MM.1S (cell line): ENCODE measurements at regions not wholly inside any gene's neighbourhood (a gene's known extent, or its start where the extent isn't known, plus 50 kb on each side); places are given as distances from the start of the nearest gene placed in this dataset.

Source experiments
- DNase-seq: peaks from one replicate; pipeline ENCODE4 v3.0.0-alpha.2; 2015
- H2AFZ ChIP-seq: fragments of 300-600 bp; sonication (generic); 2 replicates; pipeline ENCODE4 v1.6.0; 2016; ENCODE audit warnings: antibody characterized with exemption, low read length
- H3F3A ChIP-seq: fragments of 300-600 bp; sonication (generic); 2 replicates; pipeline ENCODE4 v1.6.1; 2016; ENCODE audit warnings: mild to moderate bottlenecking, antibody characterized with exemption, low read length, moderate library complexity, mixed read lengths; ENCODE audit not compliant: insufficient read depth
- H3K27ac ChIP-seq: fragments of 300-600 bp; sonication (generic); 2 replicates; pipeline ENCODE4 v1.5.1; 2016; ENCODE audit warnings: mild to moderate bottlenecking, low read length
- H3K27me3 ChIP-seq: fragments of 300-600 bp; sonication (generic); replicated peaks from 2 replicates; pipeline ENCODE4 v1.6.0; 2016; ENCODE audit warnings: low read length; ENCODE audit not compliant: insufficient read depth
- H3K36me3 ChIP-seq: fragments of 300-600 bp; sonication (generic); replicated peaks from 2 replicates; pipeline ENCODE4 v1.6.1; 2016; ENCODE audit warnings: mild to moderate bottlenecking, low read length, mixed read lengths; ENCODE audit not compliant: insufficient read depth
- H3K4me1 ChIP-seq: fragments of 300-600 bp; sonication (generic); 2 replicates; pipeline ENCODE4 v1.6.1; 2016; ENCODE audit warnings: low read length, mixed read lengths
- H3K4me2 ChIP-seq: fragments of 300-600 bp; sonication (generic); 2 replicates; pipeline ENCODE4 v1.6.0; 2016; ENCODE audit warnings: low read depth, low read length
- H3K4me3 ChIP-seq: fragments of 300-600 bp; sonication (generic); 2 replicates; pipeline ENCODE4 v1.5.1; 2016; ENCODE audit warnings: low read length, mixed read lengths
- H3K79me2 ChIP-seq: fragments of 300-600 bp; sonication (generic); 2 replicates; pipeline ENCODE4 v1.6.1; 2016; ENCODE audit warnings: mixed run types, low read length, mixed read lengths
- H3K9ac ChIP-seq: fragments of 300-600 bp; sonication (generic); 2 replicates; pipeline ENCODE4 v1.6.1; 2016; ENCODE audit warnings: low read length, mixed read lengths
- H3K9me2 ChIP-seq: fragments of 300-600 bp; sonication (generic); replicated peaks from 2 replicates; pipeline ENCODE4 v1.6.1; 2016; ENCODE audit warnings: mild to moderate bottlenecking, low read length, mixed read lengths; ENCODE audit not compliant: insufficient read depth
- H3K9me3 ChIP-seq: fragments of 300-600 bp; sonication (generic); replicated peaks from 2 replicates; pipeline ENCODE4 v1.6.1; 2016; ENCODE audit warnings: mild to moderate bottlenecking, low read length, mixed read lengths; ENCODE audit not compliant: insufficient read depth
- H4K20me1 ChIP-seq: fragments of 300-600 bp; sonication (generic); 2 replicates; pipeline ENCODE4 v1.6.1; 2016; ENCODE audit warnings: mild to moderate bottlenecking, low read length, moderate library complexity, mixed read lengths; ENCODE audit not compliant: insufficient read depth
- EZH2 ChIP-seq: fragments of 300-600 bp; sonication (generic); optimal IDR thresholded peaks from 2 replicates; pipeline ENCODE3; 2017; ENCODE audit warnings: low read depth, mild to moderate bottlenecking, antibody characterized with exemption, low read length, mixed read lengths
- EZH2phosphoT487 ChIP-seq: fragments of 300-600 bp; sonication (generic); IDR thresholded peaks from 2 replicates; pipeline ENCODE4 v1.6.1; 2018; ENCODE audit warnings: antibody characterized with exemption, low read length
- TF ChIP-seq, protein P1 (sequence below): fragments of 300-600 bp; sonication (generic); IDR thresholded peaks from 2 replicates; pipeline ENCODE4 v1.5.1; 2016; ENCODE audit warnings: antibody characterized with exemption, low read length, mixed read lengths

DNA sequence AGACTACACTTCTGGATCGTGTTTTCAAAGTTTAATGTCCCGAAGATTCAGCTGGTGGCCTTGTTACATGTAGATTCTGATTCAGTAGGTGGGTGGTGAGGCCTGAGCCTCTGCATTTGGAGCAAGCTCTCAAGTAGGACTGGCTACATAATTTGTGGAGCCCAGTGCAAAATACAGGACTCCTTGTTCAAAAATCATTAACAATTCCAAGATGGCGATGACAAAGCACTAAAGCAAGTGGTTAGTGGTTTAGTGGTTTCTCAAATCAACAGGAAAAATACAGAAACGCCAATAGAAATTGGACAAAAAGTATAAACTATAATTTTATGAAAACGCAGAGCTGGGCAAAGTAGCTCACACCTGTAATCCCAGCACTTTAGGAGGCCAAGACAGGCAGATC lies 133.7 kb upstream of the STMND1 start:
- H3K4me1 ChIP-seq, result no peaks in the 10 kb centered on the region
- H3K4me2 ChIP-seq, result no peak overlapping the region
- no peaks in the 10 kb centered on the region for H3K9me2 ChIP-seq
- no peaks in the 10 kb centered on the region for H3K36me3 ChIP-seq
- no peak overlapping the region for H3K9ac ChIP-seq
- DNase-seq, result no peak
- no peaks in the 10 kb centered on the region for H3F3A ChIP-seq
- no peak overlapping the region for H3K4me3 ChIP-seq
- H3K9me3 ChIP-seq, result no peaks in the 10 kb centered on the region
- no peaks in the 10 kb centered on the region for H3K27me3 ChIP-seq
- H3K27ac ChIP-seq, result no peak overlapping the region
- TF ChIP-seq EZH2phosphoT487 (no peak), EZH2 (no peak)
- TF ChIP-seq, protein P1, sequence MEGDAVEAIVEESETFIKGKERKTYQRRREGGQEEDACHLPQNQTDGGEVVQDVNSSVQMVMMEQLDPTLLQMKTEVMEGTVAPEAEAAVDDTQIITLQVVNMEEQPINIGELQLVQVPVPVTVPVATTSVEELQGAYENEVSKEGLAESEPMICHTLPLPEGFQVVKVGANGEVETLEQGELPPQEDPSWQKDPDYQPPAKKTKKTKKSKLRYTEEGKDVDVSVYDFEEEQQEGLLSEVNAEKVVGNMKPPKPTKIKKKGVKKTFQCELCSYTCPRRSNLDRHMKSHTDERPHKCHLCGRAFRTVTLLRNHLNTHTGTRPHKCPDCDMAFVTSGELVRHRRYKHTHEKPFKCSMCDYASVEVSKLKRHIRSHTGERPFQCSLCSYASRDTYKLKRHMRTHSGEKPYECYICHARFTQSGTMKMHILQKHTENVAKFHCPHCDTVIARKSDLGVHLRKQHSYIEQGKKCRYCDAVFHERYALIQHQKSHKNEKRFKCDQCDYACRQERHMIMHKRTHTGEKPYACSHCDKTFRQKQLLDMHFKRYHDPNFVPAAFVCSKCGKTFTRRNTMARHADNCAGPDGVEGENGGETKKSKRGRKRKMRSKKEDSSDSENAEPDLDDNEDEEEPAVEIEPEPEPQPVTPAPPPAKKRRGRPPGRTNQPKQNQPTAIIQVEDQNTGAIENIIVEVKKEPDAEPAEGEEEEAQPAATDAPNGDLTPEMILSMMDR, result no peak
- no peaks in the 10 kb centered on the region for H3K79me2 ChIP-seq
- no peaks in the 10 kb centered on the region for H4K20me1 ChIP-seq
- H2AFZ ChIP-seq, result no peak overlapping the region

DNA sequence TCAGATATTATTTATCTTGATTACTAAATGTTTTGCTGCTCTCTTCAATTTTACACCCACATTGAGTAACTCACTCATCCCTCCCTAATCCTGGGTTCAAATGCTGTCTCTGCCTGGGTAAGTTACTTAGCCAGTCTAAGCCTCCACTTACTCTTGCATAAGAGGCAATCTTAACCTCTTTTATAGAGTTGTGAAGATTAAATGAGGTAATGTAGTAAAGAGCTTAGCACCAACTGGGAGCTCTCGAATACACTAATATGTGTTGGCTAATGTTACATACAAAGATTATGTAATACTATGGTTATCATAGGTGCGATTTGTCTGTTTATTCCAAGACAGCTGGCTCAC lies 134.4 kb upstream of the STMND1 start:
- no peak overlapping the region for H2AFZ ChIP-seq
- no peaks in the 10 kb centered on the region for H3K4me1 ChIP-seq
- H3F3A ChIP-seq, result no peaks in the 10 kb centered on the region
- TF ChIP-seq EZH2, result no peak
- TF ChIP-seq, protein P1, result no peak
- no peak for TF ChIP-seq EZH2phosphoT487
- H3K36me3 ChIP-seq, result no peaks in the 10 kb centered on the region
- no peak for DNase-seq
- H4K20me1 ChIP-seq, result no peaks in the 10 kb centered on the region
- H3K4me2 ChIP-seq, result no peak overlapping the region
- H3K9me3 ChIP-seq, result no peaks in the 10 kb centered on the region
- H3K27me3 ChIP-seq, result no peaks in the 10 kb centered on the region
- no peaks in the 10 kb centered on the region for H3K9me2 ChIP-seq
- no peak overlapping the region for H3K9ac ChIP-seq
- no peak overlapping the region for H3K4me3 ChIP-seq
- no peak overlapping the region for H3K27ac ChIP-seq
- no peaks in the 10 kb centered on the region for H3K79me2 ChIP-seq

DNA sequence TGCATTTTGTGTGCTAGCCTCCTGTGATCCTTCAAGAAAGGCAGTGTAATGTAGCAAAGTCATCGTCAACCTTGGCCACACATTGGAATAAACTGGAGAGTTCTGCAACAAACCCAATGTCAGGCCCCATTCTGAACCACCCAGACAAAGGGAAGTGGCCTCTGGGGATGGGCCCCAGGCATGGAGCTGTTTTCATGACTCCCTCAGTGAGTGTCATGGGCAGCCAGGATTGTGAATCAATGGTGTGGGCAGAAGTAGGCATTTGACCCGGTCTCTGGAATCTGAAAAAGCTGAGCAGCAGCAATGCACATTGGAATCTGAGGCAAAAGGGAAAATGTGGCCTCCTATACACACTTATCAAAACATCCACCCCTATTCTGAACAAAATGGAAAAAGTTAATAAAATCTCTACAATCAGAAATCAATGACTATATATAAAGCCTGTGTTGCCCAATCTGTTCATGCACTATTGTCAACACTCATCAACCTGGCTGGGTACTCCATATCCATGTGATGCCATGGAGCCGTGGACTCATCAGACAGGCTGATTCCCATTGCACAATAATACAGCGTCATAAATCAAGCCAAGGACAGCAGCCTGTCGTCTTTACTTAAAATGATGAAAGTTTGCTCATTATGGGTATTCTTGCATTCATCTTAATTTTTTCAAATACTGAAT lies 134.9 kb upstream of the STMND1 start:
- DNase-seq, result no peak
- Histone ChIP-seq H3K9me3 (no peaks in the 10 kb centered on the region), H2AFZ (no peak overlapping the region), H3K27me3 (no peaks in the 10 kb centered on the region), H3K4me3 (no peak overlapping the region), H4K20me1 (no peaks in the 10 kb centered on the region), H3K79me2 (no peaks in the 10 kb centered on the region), H3K9me2 (no peaks in the 10 kb centered on the region), H3K4me1 (no peaks in the 10 kb centered on the region), H3K4me2 (no peak overlapping the region), H3F3A (no peaks in the 10 kb centered on the region), H3K27ac (no peak overlapping the region), H3K36me3 (no peaks in the 10 kb centered on the region), H3K9ac (no peak overlapping the region)
- TF ChIP-seq, protein P1, result no peak
- no peak for TF ChIP-seq EZH2phosphoT487
